ENCODE measurements at regions not wholly inside any gene's neighbourhood (a gene's known extent, or its start where the extent isn't known, plus 50 kb on each side); places are given as distances from the start of the nearest gene placed in this dataset.

DNA sequence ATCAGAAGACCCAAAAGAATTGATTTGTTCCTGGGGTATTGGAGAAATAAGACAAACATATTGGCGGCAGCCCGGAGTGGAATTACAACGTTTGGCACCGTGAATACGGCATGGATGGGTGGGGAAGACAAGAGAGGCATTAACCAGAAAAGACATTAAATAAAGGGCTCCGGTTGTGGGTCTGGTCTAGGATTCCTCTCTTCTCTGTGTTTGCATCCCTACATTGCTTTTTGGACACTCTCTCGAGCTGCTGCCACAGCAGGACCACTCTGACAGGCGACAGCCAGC lies 138.7 kb upstream of the PALM2AKAP2 start:
- TF ChIP-seq, protein P1, sequence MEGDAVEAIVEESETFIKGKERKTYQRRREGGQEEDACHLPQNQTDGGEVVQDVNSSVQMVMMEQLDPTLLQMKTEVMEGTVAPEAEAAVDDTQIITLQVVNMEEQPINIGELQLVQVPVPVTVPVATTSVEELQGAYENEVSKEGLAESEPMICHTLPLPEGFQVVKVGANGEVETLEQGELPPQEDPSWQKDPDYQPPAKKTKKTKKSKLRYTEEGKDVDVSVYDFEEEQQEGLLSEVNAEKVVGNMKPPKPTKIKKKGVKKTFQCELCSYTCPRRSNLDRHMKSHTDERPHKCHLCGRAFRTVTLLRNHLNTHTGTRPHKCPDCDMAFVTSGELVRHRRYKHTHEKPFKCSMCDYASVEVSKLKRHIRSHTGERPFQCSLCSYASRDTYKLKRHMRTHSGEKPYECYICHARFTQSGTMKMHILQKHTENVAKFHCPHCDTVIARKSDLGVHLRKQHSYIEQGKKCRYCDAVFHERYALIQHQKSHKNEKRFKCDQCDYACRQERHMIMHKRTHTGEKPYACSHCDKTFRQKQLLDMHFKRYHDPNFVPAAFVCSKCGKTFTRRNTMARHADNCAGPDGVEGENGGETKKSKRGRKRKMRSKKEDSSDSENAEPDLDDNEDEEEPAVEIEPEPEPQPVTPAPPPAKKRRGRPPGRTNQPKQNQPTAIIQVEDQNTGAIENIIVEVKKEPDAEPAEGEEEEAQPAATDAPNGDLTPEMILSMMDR (IDR thresholded peaks at IDR 0.05), result no peak
- TF ChIP-seq POLR2A (IDR thresholded peaks at IDR 0.05), result no peak
